ENCODE measurements at regions not wholly inside any gene's neighbourhood (a gene's known extent, or its start where the extent isn't known, plus 50 kb on each side); places are given as distances from the start of the nearest gene placed in this dataset.
"Not testable (repeated sequence)": the region's sequence is repeated elsewhere in the genome, so short reads cannot be mapped to it uniquely, and the experiment has no call there.

DNA sequence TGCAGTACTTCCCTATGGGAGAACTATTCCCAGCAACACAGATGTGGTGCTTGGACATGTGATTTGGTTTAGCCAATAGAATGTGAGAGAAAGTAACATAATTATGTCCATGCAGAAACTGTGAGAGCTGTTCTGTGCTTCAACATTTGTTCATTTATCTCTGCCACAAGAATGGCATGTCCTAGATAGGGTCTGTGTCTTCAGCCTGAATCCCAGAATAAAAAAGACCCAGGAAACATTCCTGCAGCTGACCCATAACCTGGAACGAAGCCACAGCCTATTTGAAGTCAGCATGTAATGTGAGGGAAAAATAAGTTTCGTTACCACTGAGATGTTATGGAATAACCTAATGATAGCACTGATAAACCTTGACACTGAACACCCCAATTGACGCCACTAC, 552.0 kb upstream of the USP24 start:
- Histone ChIP-seq H3K4me1 (ENCODE audit: control insufficient read depth, insufficient read depth, low read length) (no peaks in the 10 kb centered on the region), H3K4me3 (ENCODE audit: low read length) (no peak overlapping the region), H3K27ac (ENCODE audit: low read length) (no peak overlapping the region), H3K27me3 (ENCODE audit: control insufficient read depth, insufficient read depth, low read length) (no peaks in the 10 kb centered on the region), H3K36me3 (ENCODE audit: control insufficient read depth, insufficient read depth, low read length) (no peaks in the 10 kb centered on the region), H3K9me3 (ENCODE audit: control insufficient read depth, insufficient read depth, low read length) (no peaks in the 10 kb centered on the region)
- WGBS (ENCODE audit: insufficient coverage) = 94% methylated on average over 3 of the region's 3 CpGs
- Mint-ChIP-seq H3K4me3 (no peak overlapping the region), H3K4me1 (no peaks in the 10 kb centered on the region), H3K27me3 (ENCODE audit: low read depth in 2 of 2) (no peaks in the 10 kb centered on the region), H3K9me3 (peaks cover 2 to 4% of the 10 kb centered on the region in 2 donors), H3K36me3 (no peaks in the 10 kb centered on the region), H3K27ac (no peak overlapping the region)
- DNase-seq (no peak), ATAC-seq (no peak)
- intact Hi-C loops (cut with micrococcal nuclease) = loop anchor here (5.0 kb wide), 1 partner anchor 360 kb away; no protein-coding TSS in a partner anchor
- TF ChIP-seq, protein P1, sequence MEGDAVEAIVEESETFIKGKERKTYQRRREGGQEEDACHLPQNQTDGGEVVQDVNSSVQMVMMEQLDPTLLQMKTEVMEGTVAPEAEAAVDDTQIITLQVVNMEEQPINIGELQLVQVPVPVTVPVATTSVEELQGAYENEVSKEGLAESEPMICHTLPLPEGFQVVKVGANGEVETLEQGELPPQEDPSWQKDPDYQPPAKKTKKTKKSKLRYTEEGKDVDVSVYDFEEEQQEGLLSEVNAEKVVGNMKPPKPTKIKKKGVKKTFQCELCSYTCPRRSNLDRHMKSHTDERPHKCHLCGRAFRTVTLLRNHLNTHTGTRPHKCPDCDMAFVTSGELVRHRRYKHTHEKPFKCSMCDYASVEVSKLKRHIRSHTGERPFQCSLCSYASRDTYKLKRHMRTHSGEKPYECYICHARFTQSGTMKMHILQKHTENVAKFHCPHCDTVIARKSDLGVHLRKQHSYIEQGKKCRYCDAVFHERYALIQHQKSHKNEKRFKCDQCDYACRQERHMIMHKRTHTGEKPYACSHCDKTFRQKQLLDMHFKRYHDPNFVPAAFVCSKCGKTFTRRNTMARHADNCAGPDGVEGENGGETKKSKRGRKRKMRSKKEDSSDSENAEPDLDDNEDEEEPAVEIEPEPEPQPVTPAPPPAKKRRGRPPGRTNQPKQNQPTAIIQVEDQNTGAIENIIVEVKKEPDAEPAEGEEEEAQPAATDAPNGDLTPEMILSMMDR (IDR thresholded peaks at IDR 0.05) = no peak

- not testable (repeated sequence) for H3K27ac Mint-ChIP-seq; H3K36me3 ChIP-seq (ENCODE audit: control insufficient read depth, insufficient read depth, low read length); H3K4me3 ChIP-seq (ENCODE audit: low read length); H3K4me1 ChIP-seq (ENCODE audit: control insufficient read depth, insufficient read depth, low read length); H3K27ac ChIP-seq (ENCODE audit: low read length); DNase-seq; ATAC-seq; H3K9me3 ChIP-seq (ENCODE audit: control insufficient read depth, insufficient read depth, low read length); H3K4me3 Mint-ChIP-seq; H3K27me3 Mint-ChIP-seq (ENCODE audit: low read depth in 2 of 2); H3K9me3 Mint-ChIP-seq; H3K4me1 Mint-ChIP-seq; H3K27me3 ChIP-seq (ENCODE audit: control insufficient read depth, insufficient read depth, low read length); H3K36me3 Mint-ChIP-seq
- intact Hi-C loops (cut with micrococcal nuclease) = loop anchor here (5.0 kb wide), 1 partner anchor 362 kb away; no protein-coding TSS in a partner anchor
- 91% methylated on average over 2 of the region's 3 CpGs for WGBS (ENCODE audit: insufficient coverage)
Measured at GRCh38 chr1:55765505-55765904, 550.3 kb upstream of the USP24 start.

DNA sequence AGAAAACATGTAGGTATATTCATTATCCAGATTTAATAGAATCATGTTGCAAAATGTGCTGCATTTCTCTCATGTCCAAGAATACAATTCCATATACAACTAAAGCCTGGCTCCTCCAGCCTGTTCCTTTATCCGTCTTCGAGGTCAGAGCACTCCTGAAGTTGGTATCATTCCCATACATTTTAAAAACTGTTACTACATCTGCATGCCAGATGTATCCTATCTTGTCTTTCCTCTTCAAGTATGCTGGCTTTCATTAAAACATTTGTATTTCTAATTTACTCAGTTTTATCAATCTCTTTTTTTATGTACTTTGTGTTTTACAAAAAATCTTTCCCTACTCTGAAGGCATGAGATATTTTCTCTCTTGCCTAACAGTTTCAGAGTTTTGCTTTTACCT, 536.6 kb upstream of the USP24 start:
- Mint-ChIP-seq H3K9me3 (peaks cover under 1 to 2% of the 10 kb centered on the region in 2 donors), H3K27me3 (ENCODE audit: low read depth in 2 of 2) (peaks cover 7 to 29% of the 10 kb centered on the region in 2 donors)
- WGBS (ENCODE audit: insufficient coverage) = 90% methylated on average over 2 of the region's 2 CpGs

DNA sequence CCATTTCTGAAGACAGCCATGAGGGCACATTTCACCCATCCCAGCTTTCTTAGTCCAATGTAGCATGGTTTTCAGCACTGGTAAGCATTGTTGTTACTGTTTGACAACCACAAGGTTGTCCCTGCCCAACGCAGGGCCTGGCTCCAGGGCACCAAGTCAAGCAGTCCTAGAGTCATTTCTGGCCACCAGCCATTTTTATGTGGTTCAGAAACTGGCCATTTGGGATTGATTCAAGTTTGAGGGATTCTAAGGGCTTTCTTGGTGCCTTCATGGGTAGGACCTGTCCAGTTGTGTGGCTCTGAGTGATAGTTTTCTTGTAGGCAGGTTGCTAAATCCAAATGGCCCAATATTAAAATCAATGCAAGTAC, 535.4 kb upstream of the USP24 start:
- Histone ChIP-seq H3K4me1 (ENCODE audit: control insufficient read depth, insufficient read depth, low read length) (no peaks in the 10 kb centered on the region), H3K9me3 (ENCODE audit: control insufficient read depth, insufficient read depth, low read length) (no peaks in the 10 kb centered on the region), H3K36me3 (ENCODE audit: control insufficient read depth, insufficient read depth, low read length) (no peaks in the 10 kb centered on the region), H3K27me3 (ENCODE audit: control insufficient read depth, insufficient read depth, low read length) (no peaks in the 10 kb centered on the region), H3K27ac (ENCODE audit: low read length) (no peak overlapping the region), H3K4me3 (ENCODE audit: low read length) (no peak overlapping the region)
- H3K27ac Mint-ChIP-seq = no peak overlapping the region
- peaks cover 3% of the 10 kb centered on the region for H3K36me3 Mint-ChIP-seq
- WGBS (ENCODE audit: insufficient coverage) = 78% methylated on average over 1 of the region's 1 CpG
- intact Hi-C loops (cut with micrococcal nuclease) = no loop called here
- TF ChIP-seq, protein P1 (IDR thresholded peaks at IDR 0.05) = no peak
- ATAC-seq = no peak
- H3K4me3 Mint-ChIP-seq = no peak overlapping the region
- H3K27me3 Mint-ChIP-seq (ENCODE audit: low read depth in 2 of 2) = peaks cover 7 to 23% of the 10 kb centered on the region in 2 donors
- no peaks in the 10 kb centered on the region for H3K4me1 Mint-ChIP-seq
- DNase-seq = no peak
- H3K9me3 Mint-ChIP-seq = peaks cover 5 to 6% of the 10 kb centered on the region in 2 donors

More for the DNA sequence above, 536.6 kb upstream of the USP24 start:
- Histone ChIP-seq H3K4me3 (ENCODE audit: low read length) (no peak overlapping the region), H3K4me1 (ENCODE audit: control insufficient read depth, insufficient read depth, low read length) (no peaks in the 10 kb centered on the region), H3K36me3 (ENCODE audit: control insufficient read depth, insufficient read depth, low read length) (no peaks in the 10 kb centered on the region), H3K9me3 (ENCODE audit: control insufficient read depth, insufficient read depth, low read length) (no peaks in the 10 kb centered on the region), H3K27ac (ENCODE audit: low read length) (no peak overlapping the region), H3K27me3 (ENCODE audit: control insufficient read depth, insufficient read depth, low read length) (no peaks in the 10 kb centered on the region)
- intact Hi-C loops (cut with micrococcal nuclease) = no loop called here
- H3K36me3 Mint-ChIP-seq = peaks cover 8% of the 10 kb centered on the region
- H3K27ac Mint-ChIP-seq = no peak overlapping the region
- ATAC-seq = no peak
- H3K4me3 Mint-ChIP-seq = no peak overlapping the region
- DNase-seq = no peak
- TF ChIP-seq, protein P1 (IDR thresholded peaks at IDR 0.05) = no peak
- H3K4me1 Mint-ChIP-seq = no peaks in the 10 kb centered on the region
